ENCODE measurements at regions not wholly inside any gene's neighbourhood (a gene's known extent, or its start where the extent isn't known, plus 50 kb on each side); places are given as distances from the start of the nearest gene placed in this dataset.

DNA sequence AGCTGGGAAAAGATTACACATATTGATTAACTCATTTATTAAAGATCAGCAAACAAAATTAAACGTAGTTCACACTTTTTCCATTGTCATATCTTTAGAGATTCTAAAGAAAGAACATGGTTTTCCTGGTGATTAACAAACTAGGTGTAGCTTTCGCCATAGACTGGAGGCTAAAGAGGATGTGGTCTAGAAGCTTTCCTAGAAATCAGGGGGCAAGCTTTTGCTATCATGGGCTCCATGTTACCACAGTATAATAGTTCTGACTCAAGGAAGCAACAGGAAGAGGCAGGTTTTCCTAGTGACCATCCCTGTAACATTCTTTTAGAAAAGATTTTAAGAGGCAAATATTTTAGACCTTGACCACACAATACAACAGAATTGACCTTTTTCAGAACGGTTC, 232.7 kb downstream of the METTL4 start:
- Histone ChIP-seq H3K4me3 (ENCODE audit: low read depth, low read length) (no peak overlapping the region), H3K9me3 (ENCODE audit: severe bottlenecking) (no peaks in the 10 kb centered on the region), H3K27me3 (ENCODE audit: insufficient read depth, low read depth, severe bottlenecking) (no peaks in the 10 kb centered on the region), H3K27ac (no peak overlapping the region), H3K36me3 (no peaks in the 10 kb centered on the region)
- no peak for DNase-seq
- TF ChIP-seq, protein P1, sequence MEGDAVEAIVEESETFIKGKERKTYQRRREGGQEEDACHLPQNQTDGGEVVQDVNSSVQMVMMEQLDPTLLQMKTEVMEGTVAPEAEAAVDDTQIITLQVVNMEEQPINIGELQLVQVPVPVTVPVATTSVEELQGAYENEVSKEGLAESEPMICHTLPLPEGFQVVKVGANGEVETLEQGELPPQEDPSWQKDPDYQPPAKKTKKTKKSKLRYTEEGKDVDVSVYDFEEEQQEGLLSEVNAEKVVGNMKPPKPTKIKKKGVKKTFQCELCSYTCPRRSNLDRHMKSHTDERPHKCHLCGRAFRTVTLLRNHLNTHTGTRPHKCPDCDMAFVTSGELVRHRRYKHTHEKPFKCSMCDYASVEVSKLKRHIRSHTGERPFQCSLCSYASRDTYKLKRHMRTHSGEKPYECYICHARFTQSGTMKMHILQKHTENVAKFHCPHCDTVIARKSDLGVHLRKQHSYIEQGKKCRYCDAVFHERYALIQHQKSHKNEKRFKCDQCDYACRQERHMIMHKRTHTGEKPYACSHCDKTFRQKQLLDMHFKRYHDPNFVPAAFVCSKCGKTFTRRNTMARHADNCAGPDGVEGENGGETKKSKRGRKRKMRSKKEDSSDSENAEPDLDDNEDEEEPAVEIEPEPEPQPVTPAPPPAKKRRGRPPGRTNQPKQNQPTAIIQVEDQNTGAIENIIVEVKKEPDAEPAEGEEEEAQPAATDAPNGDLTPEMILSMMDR (IDR thresholded peaks at IDR 0.05; ENCODE audit: low read depth, low read length): no peak

DNA sequence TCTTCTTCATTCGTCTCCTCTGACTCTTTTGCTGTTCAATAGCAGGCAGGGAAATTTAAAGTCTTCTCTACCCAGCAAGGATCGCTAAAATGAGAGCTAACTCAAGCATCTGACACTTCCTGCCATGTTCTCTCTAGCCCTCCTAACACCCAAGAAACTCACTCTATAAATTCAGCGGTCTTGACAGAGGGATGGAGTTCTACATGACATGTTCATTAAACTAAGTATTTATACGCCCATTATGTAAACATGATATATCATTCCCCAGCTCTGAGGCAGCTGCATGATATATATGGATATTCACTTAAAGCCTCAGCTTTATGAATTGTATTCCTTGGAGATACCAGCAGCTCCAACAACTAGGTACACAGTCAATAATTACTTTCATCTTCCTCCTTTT, 231.0 kb downstream of the METTL4 start:
- H3K27me3 ChIP-seq (ENCODE audit: insufficient read depth, low read depth, severe bottlenecking): no peaks in the 10 kb centered on the region
- DNase-seq: no peak
- TF ChIP-seq, protein P1 (IDR thresholded peaks at IDR 0.05; ENCODE audit: low read depth, low read length): no peak
- H3K36me3 ChIP-seq: no peaks in the 10 kb centered on the region
- no peak overlapping the region for H3K4me3 ChIP-seq (ENCODE audit: low read depth, low read length)
- H3K9me3 ChIP-seq (ENCODE audit: severe bottlenecking): no peaks in the 10 kb centered on the region
- H3K27ac ChIP-seq: no peak overlapping the region

- Histone ChIP-seq H3K4me3 (ENCODE audit: low read depth, low read length) (no peak overlapping the region), H3K27ac (no peak overlapping the region), H3K27me3 (ENCODE audit: insufficient read depth, low read depth, severe bottlenecking) (no peaks in the 10 kb centered on the region), H3K9me3 (ENCODE audit: severe bottlenecking) (no peaks in the 10 kb centered on the region), H3K36me3 (no peaks in the 10 kb centered on the region)
- DNase-seq: no peak
- TF ChIP-seq, protein P1 (IDR thresholded peaks at IDR 0.05; ENCODE audit: low read depth, low read length): no peak
Measured at GRCh38 chr18:2348003-2348402, 223.3 kb downstream of the METTL4 start.

GRCh38 chr18:2351126-2351850, 220.0 kb downstream of the METTL4 start:
- Histone ChIP-seq H3K4me3 (ENCODE audit: low read depth, low read length) (no peak overlapping the region), H3K27me3 (ENCODE audit: insufficient read depth, low read depth, severe bottlenecking) (no peaks in the 10 kb centered on the region), H3K36me3 (no peaks in the 10 kb centered on the region), H3K27ac (no peak overlapping the region), H3K9me3 (ENCODE audit: severe bottlenecking) (no peaks in the 10 kb centered on the region)
- DNase-seq: no peak
- TF ChIP-seq, protein P1 (IDR thresholded peaks at IDR 0.05; ENCODE audit: low read depth, low read length): no peak

GRCh38 chr18:2354292-2354691, 217.0 kb downstream of the METTL4 start:
- no peaks in the 10 kb centered on the region for H3K36me3 ChIP-seq
- H3K27me3 ChIP-seq (ENCODE audit: insufficient read depth, low read depth, severe bottlenecking): no peaks in the 10 kb centered on the region
- H3K9me3 ChIP-seq (ENCODE audit: severe bottlenecking): no peaks in the 10 kb centered on the region
- TF ChIP-seq, protein P1 (IDR thresholded peaks at IDR 0.05; ENCODE audit: low read depth, low read length): no peak
- H3K27ac ChIP-seq: no peak overlapping the region
- H3K4me3 ChIP-seq (ENCODE audit: low read depth, low read length): no peak overlapping the region
- DNase-seq: no peak

GRCh38 chr18:2356906-2357305, 214.4 kb downstream of the METTL4 start:
- no peak overlapping the region for H3K4me3 ChIP-seq (ENCODE audit: low read depth, low read length)
- H3K27ac ChIP-seq: no peak overlapping the region
- H3K36me3 ChIP-seq: no peaks in the 10 kb centered on the region
- H3K9me3 ChIP-seq (ENCODE audit: severe bottlenecking): no peaks in the 10 kb centered on the region
- no peaks in the 10 kb centered on the region for H3K27me3 ChIP-seq (ENCODE audit: insufficient read depth, low read depth, severe bottlenecking)
- TF ChIP-seq, protein P1 (IDR thresholded peaks at IDR 0.05; ENCODE audit: low read depth, low read length): no peak
- DNase-seq: no peak
